Panc1 (cell line): ENCODE measurements at regions not wholly inside any gene's neighbourhood (a gene's known extent, or its start where the extent isn't known, plus 50 kb on each side); places are given as distances from the start of the nearest gene placed in this dataset.

Experiments
- ATAC-seq: fragments of 200-7000 bp; cut with Tn5 transposase; 2 replicates; pipeline ENCODE4 v1.9.1; 2020; ENCODE audit warnings: mild to moderate bottlenecking, moderate library complexity
- BruUV-seq: library from RNA; stranded (reverse); fragments of 400-500 nt; replicated peaks from 2 replicates; lab custom pipeline; 2021; lab: Mats Ljungman, UMichigan
- CTCF ChIA-PET: fragments of 300-600 bp; sonication (Branson Sonifier 250); formaldehyde crosslinking; loops from one replicate; lab custom pipeline; 2022; ENCODE audit warnings: antibody characterized with exemption; lab: Charles Lee
- POLR2A ChIA-PET: fragments of 300-600 bp; sonication (Branson Sonifier 250); formaldehyde crosslinking; loops from one replicate; lab custom pipeline; 2022; ENCODE audit warnings: antibody characterized with exemption; lab: Charles Lee
- DNase-seq: peaks from one replicate; pipeline ENCODE4 v3.0.0-alpha.2; 2010; ENCODE audit warnings: low read depth, low spot score
- H3K27ac ChIP-seq: 2 replicates; pipeline ENCODE4 v1.5.1; 2011; ENCODE audit warnings: mild to moderate bottlenecking, low read length, inconsistent platforms
- H3K27me3 ChIP-seq: fragments of 200-500 bp; sonication (Bioruptor generic); 2 replicates; pipeline ENCODE4 v1.6.0; 2014; ENCODE audit warnings: low read length, inconsistent platforms; ENCODE audit not compliant: control insufficient read depth, insufficient read depth
- H3K36me3 ChIP-seq: fragments of 200-500 bp; sonication (Bioruptor generic); 2 replicates; pipeline ENCODE4 v1.5.1; 2014; ENCODE audit warnings: inconsistent platforms, mild to moderate bottlenecking, low read length, moderate library complexity; ENCODE audit not compliant: control insufficient read depth, insufficient read depth
- H3K4me1 ChIP-seq: 2 replicates; pipeline ENCODE4 v1.5.1; 2011; ENCODE audit warnings: inconsistent platforms, mild to moderate bottlenecking, low read length, moderate library complexity; ENCODE audit not compliant: control insufficient read depth, insufficient read depth
- H3K4me3 ChIP-seq, 2 experiments: 2 replicates each; pipeline ENCODE4 v1.5.1; 2011 to 2012; ENCODE audit warnings: low read depth in 2 of 2, low read length in 2 of 2, mild to moderate bottlenecking in 2 of 2, inconsistent platforms in 1 of 2, moderate library complexity in 1 of 2
- H3K9me3 ChIP-seq: fragments of 200-500 bp; sonication (Bioruptor generic); 2 replicates; pipeline ENCODE4 v1.5.1; 2014; ENCODE audit warnings: low read depth, mild to moderate bottlenecking, inconsistent platforms, low read length, moderate library complexity; ENCODE audit not compliant: control insufficient read depth, insufficient read depth
- CTCF ChIP-seq: fragments of 450-650 bp; IDR thresholded peaks from 2 replicates; pipeline ENCODE4 v1.5.1; 2017; ENCODE audit warnings: mild to moderate bottlenecking
- POLR2AphosphoS5 ChIP-seq: IDR thresholded peaks from 2 replicates; pipeline ENCODE4 v1.6.1; 2012; ENCODE audit warnings: mild to moderate bottlenecking, low read depth, low read length, moderate library complexity
- REST ChIP-seq, 2 experiments: IDR thresholded peaks; 2 replicates each; pipeline ENCODE4 v1.6.1; 2011 to 2012; ENCODE audit warnings: low read depth in 2 of 2, control low read depth in 1 of 2, low read length in 1 of 2, mild to moderate bottlenecking in 1 of 2, moderate library complexity in 1 of 2; ENCODE audit not compliant: insufficient read depth in 1 of 2
- SIN3A ChIP-seq: IDR thresholded peaks from 2 replicates; pipeline ENCODE4 v1.6.1; 2012; ENCODE audit warnings: low read depth, mild to moderate bottlenecking, low read length, moderate library complexity, borderline replicate concordance; ENCODE audit not compliant: insufficient read depth
- TCF7L2 ChIP-seq: IDR thresholded peaks from 2 replicates; pipeline ENCODE4 v1.6.1; 2011; ENCODE audit warnings: mild to moderate bottlenecking, low read depth, low read length, inconsistent platforms
- in situ Hi-C: cut with HindIII; loops from 2 replicates; pipeline ENCODE4 v1.10.0; 2016; ENCODE audit warnings: low sequenced_read_pairs, low pct_unique_long_range_greater_than_20kb
- intact Hi-C: fragments of 100-400 bp; cut with micrococcal nuclease; formaldehyde crosslinking; loops from one replicate; pipeline ENCODE4 v1.10.0; 2022; ENCODE audit not compliant: unreplicated experiment

GRCh38 chr7:25830215-25830614 lies 321.8 kb upstream of the NFE2L3 start:
- ChIA-PET CTCF (no interaction called here), POLR2A (no interaction called here)
- Histone ChIP-seq H3K27me3 (no peaks in the 10 kb centered on the region), H3K36me3 (no peaks in the 10 kb centered on the region), H3K9me3 (no peaks in the 10 kb centered on the region), H3K4me1 (0 out of 2 replicates have a peak, but pooled peaks cover 4% of the 10 kb centered on the region), H3K27ac (no peak overlapping the region), H3K4me3 (no peak overlapping the region)
- intact Hi-C loops (loop anchor here (10.0 kb wide), 1 partner anchor 555 kb away; no protein-coding TSS in a partner anchor), in situ Hi-C loops (no loop called here)
- BruUV-seq, result no TSS peak
- ATAC-seq, result no peak
- no peak for DNase-seq
- TF ChIP-seq TCF7L2 (no peak), REST (IDR thresholded peaks at IDR 0.05; ENCODE audit: insufficient read depth in 1 of 2, low read depth in 2 of 2, low read length in 1 of 2) (no peak), SIN3A (no peak)

GRCh38 chr7:25831062-25831691 lies 320.8 kb upstream of the NFE2L3 start:
- no peak for TF ChIP-seq CTCF
- no peak for TF ChIP-seq POLR2AphosphoS5
- no peak for TF ChIP-seq SIN3A
- no peak for TF ChIP-seq TCF7L2
- TF ChIP-seq REST (IDR thresholded peaks at IDR 0.05; ENCODE audit: insufficient read depth in 1 of 2, low read depth in 2 of 2, low read length in 1 of 2), result no peak
- Histone ChIP-seq H3K4me1 (0 out of 2 replicates have a peak, but pooled peaks cover 4% of the 10 kb centered on the region), H3K9me3 (no peaks in the 10 kb centered on the region), H3K36me3 (no peaks in the 10 kb centered on the region), H3K4me3 (no peak overlapping the region), H3K27ac (no peak overlapping the region), H3K27me3 (no peaks in the 10 kb centered on the region)
- ChIA-PET POLR2A (no interaction called here), CTCF (no interaction called here)
- no TSS peak for BruUV-seq
- in situ Hi-C loops, result no loop called here
- ATAC-seq (no peak), DNase-seq (no peak)
- intact Hi-C loops, result loop anchor here (10.0 kb wide), 1 partner anchor 556 kb away; no protein-coding TSS in a partner anchor
